ENCODE measurements at regions not wholly inside any gene's neighbourhood (a gene's known extent, or its start where the extent isn't known, plus 50 kb on each side); places are given as distances from the start of the nearest gene placed in this dataset.

DNA sequence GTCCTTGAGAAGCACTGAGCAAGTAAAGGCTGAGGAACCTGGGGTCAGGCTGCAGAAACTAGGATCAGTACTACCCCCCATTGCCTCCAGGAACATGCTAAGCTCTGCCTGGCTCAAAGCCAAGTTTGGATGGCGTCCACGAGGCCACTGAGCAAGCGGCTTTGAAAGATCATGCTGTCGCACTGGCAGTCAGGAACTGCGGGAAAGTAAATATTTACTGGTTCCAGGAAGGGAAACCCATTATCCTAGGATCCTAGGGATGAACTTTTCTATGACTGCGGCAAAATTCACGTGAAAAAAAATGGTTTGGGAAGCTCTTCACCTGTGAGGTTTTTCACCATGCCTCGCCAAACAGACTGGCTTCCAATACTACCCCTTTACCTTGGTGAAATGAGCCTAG, 75.3 kb upstream of the PJA2 start:
- TF ChIP-seq POLR2A (IDR thresholded peaks at IDR 0.05; ENCODE audit: low read depth, low read length): no peak
- TF ChIP-seq POLR2AphosphoS5 (IDR thresholded peaks at IDR 0.05; ENCODE audit: low read depth, low read length): no peak
- no peak for TF ChIP-seq POU2F2 (IDR thresholded peaks at IDR 0.05; ENCODE audit: low read depth, low read length)
- TF ChIP-seq TAF1 (IDR thresholded peaks at IDR 0.05; ENCODE audit: low read depth, low read length): no peak
- no peak for TF ChIP-seq SPI1 (IDR thresholded peaks at IDR 0.05; ENCODE audit: low read depth, low read length)
- TF ChIP-seq PAX5 (IDR thresholded peaks at IDR 0.05; ENCODE audit: insufficient read depth, low read length, severe bottlenecking): no peak

DNA sequence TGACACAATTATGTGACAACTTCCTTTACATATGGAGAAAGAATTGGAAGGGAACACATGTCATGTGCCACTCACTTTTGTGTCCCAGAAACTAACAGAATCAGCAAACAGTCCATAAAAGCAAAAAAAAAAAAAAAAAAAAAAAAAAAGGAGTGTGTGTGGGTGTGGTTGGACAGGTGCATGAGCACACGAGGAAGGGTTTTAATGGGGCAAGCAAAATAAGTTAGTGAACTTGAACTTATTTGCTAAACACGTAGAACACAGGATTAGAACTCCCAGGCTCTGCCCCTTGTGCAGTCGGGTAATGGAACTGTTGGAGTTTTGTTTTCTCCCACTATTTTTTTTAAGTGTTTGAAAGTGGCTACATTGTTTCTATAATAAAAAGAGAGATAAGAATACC, 74.8 kb upstream of the PJA2 start:
- no peak for FAIRE-seq

More for the DNA sequence above, 75.3 kb upstream of the PJA2 start:
- FAIRE-seq (no peak), DNase-seq (ENCODE audit: insufficient read length, low spot score) (no peak)

DNA sequence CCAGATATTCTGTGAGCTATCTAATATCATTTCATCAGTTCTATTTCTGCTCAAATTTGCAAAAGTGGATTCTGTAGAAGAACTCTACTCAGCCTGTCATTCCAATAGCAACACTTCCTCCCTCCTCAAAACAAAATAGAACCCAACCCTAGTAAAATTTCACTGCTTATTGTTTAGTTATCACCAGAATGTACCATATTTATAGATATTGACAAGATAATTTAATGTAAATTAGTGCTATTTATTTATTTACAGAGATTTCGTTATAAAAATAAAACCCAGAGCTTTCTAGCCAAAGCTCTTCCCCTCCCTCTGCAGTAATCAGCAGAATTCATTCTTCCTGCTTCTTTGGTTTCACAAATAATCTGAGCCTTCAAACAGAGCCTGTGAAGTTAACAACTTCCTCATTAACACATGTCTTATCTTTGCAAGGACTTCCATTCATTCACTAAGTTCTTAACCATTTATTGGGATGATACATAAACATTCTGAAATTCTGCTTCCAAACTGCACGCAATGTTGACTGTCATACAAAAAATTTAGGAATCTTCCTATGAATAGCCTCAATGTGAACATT, 73.7 kb upstream of the PJA2 start:
- no peak for FAIRE-seq
- TF ChIP-seq PAX5 (IDR thresholded peaks at IDR 0.05; ENCODE audit: insufficient read depth, low read length, severe bottlenecking): no peak
- TF ChIP-seq POLR2A (IDR thresholded peaks at IDR 0.05; ENCODE audit: low read depth, low read length): no peak
- no peak for TF ChIP-seq POU2F2 (IDR thresholded peaks at IDR 0.05; ENCODE audit: low read depth, low read length)
- no peak for TF ChIP-seq POLR2AphosphoS5 (IDR thresholded peaks at IDR 0.05; ENCODE audit: low read depth, low read length)
- TF ChIP-seq SPI1 (IDR thresholded peaks at IDR 0.05; ENCODE audit: low read depth, low read length): no peak
- TF ChIP-seq TAF1 (IDR thresholded peaks at IDR 0.05; ENCODE audit: low read depth, low read length): no peak

More for the DNA sequence above, 74.8 kb upstream of the PJA2 start:
- no peak for TF ChIP-seq POLR2A (IDR thresholded peaks at IDR 0.05; ENCODE audit: low read depth, low read length)
- no peak for TF ChIP-seq POU2F2 (IDR thresholded peaks at IDR 0.05; ENCODE audit: low read depth, low read length)
- no peak for DNase-seq (ENCODE audit: insufficient read length, low spot score)

DNA sequence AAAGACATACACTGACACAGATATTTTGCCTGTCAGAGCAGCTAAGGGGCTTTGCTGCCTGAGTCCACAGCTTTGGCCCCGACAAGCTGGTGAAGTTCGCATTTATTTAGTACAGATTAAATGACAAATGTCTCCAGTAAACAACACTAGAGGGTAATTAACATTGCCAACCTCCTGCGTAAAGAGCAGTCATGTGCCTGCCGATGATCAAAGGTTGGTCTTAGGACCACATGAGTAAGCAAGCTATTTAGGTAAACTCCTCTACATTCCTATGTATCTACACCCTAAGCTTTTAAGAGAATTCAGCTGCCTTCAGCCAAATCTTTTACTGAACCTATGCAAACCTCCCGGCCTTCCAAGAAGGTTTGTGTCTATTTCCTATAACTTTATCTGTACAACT, 73.0 kb upstream of the PJA2 start:
- DNase-seq (ENCODE audit: insufficient read length, low spot score) (no peak), FAIRE-seq (no peak)
- TF ChIP-seq POLR2A (IDR thresholded peaks at IDR 0.05; ENCODE audit: low read depth, low read length) (no peak), SPI1 (IDR thresholded peaks at IDR 0.05; ENCODE audit: low read depth, low read length) (no peak), POLR2AphosphoS5 (IDR thresholded peaks at IDR 0.05; ENCODE audit: low read depth, low read length) (no peak), PAX5 (IDR thresholded peaks at IDR 0.05; ENCODE audit: insufficient read depth, low read length, severe bottlenecking) (no peak), TAF1 (IDR thresholded peaks at IDR 0.05; ENCODE audit: low read depth, low read length) (no peak), POU2F2 (IDR thresholded peaks at IDR 0.05; ENCODE audit: low read depth, low read length) (no peak)

More for the DNA sequence above, 73.7 kb upstream of the PJA2 start:
- DNase-seq (ENCODE audit: insufficient read length, low spot score): no peak

DNA sequence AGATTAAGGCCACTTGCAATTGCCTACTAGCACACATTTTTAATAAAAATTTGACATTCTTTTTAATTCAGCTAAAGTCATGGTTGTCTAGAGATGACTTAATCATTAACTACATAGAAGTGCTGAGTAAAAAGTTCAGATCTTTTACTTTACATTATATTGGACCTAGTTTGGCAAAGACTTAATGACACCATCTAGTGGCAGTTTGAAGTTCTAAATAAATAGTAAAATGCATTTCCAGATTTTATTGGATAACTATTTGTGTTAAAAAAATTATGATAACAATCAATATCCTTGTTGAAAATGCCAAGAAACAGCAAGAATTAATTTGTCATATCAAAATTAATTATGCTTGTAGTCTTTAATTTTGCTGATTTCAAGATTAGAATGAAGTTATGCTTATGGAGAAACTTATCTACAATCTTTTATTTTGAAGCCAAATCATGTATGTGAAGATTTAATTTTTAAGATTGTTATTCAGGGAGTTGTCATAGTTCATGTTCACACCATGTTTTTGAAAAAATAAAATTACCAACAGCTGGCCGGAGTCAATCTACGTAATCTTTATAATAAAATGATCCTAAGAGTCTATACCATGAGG, 69.6 kb upstream of the PJA2 start:
- FAIRE-seq (no peak), DNase-seq (ENCODE audit: insufficient read length, low spot score) (no peak)
- TF ChIP-seq POLR2AphosphoS5 (IDR thresholded peaks at IDR 0.05; ENCODE audit: low read depth, low read length) (no peak), POLR2A (IDR thresholded peaks at IDR 0.05; ENCODE audit: low read depth, low read length) (no peak), POU2F2 (IDR thresholded peaks at IDR 0.05; ENCODE audit: low read depth, low read length) (no peak), TAF1 (IDR thresholded peaks at IDR 0.05; ENCODE audit: low read depth, low read length) (no peak), SPI1 (IDR thresholded peaks at IDR 0.05; ENCODE audit: low read depth, low read length) (no peak), PAX5 (IDR thresholded peaks at IDR 0.05; ENCODE audit: insufficient read depth, low read length, severe bottlenecking) (no peak)

DNA sequence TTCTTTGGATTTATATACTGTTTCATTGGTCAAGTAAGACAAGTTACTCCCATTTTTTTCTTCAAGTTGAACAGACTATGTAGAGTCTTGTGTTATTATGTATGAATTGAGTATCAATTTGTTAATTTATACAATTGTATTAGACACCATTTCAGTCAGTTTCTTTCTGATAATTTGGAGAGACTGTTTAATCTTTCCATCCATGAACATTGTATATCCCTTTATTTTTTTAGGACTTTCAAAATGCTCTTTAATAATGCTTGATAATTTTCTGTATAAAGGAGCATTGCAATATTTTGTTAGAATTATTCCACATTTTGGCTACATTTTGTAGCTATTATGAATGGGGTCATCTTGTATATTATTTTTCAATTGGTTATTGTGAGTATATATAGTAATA, 69.1 kb upstream of the PJA2 start:
- FAIRE-seq (no peak), DNase-seq (ENCODE audit: insufficient read length, low spot score) (no peak)
- TF ChIP-seq POLR2AphosphoS5 (IDR thresholded peaks at IDR 0.05; ENCODE audit: low read depth, low read length): no peak
- no peak for TF ChIP-seq SPI1 (IDR thresholded peaks at IDR 0.05; ENCODE audit: low read depth, low read length)
- no peak for TF ChIP-seq POLR2A (IDR thresholded peaks at IDR 0.05; ENCODE audit: low read depth, low read length)
- no peak for TF ChIP-seq POU2F2 (IDR thresholded peaks at IDR 0.05; ENCODE audit: low read depth, low read length)
- no peak for TF ChIP-seq TAF1 (IDR thresholded peaks at IDR 0.05; ENCODE audit: low read depth, low read length)
- no peak for TF ChIP-seq PAX5 (IDR thresholded peaks at IDR 0.05; ENCODE audit: insufficient read depth, low read length, severe bottlenecking)

DNA sequence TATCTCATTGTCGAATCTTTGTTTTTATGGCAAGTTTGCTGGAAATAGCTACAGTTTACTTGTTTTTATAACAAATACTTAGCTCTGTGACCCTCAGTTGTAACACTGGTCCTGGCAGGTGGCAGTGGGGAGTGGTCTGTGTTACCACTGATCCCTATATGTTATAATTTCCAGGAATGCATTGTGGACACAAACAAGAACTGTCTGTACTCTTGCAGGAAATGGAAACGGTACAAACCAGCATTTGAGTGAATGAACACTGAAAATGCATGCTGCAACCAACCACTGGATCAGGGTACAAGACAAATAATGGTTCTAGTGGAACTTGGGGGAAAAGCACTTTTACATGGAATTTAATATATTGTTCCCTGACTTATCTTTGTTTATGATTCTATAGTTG, 66.5 kb upstream of the PJA2 start:
- no peak for DNase-seq (ENCODE audit: insufficient read length, low spot score)
- no peak for TF ChIP-seq PAX5 (IDR thresholded peaks at IDR 0.05; ENCODE audit: insufficient read depth, low read length, severe bottlenecking)
- TF ChIP-seq POU2F2 (IDR thresholded peaks at IDR 0.05; ENCODE audit: low read depth, low read length): no peak
- no peak for TF ChIP-seq SPI1 (IDR thresholded peaks at IDR 0.05; ENCODE audit: low read depth, low read length)
- FAIRE-seq: no peak

DNA sequence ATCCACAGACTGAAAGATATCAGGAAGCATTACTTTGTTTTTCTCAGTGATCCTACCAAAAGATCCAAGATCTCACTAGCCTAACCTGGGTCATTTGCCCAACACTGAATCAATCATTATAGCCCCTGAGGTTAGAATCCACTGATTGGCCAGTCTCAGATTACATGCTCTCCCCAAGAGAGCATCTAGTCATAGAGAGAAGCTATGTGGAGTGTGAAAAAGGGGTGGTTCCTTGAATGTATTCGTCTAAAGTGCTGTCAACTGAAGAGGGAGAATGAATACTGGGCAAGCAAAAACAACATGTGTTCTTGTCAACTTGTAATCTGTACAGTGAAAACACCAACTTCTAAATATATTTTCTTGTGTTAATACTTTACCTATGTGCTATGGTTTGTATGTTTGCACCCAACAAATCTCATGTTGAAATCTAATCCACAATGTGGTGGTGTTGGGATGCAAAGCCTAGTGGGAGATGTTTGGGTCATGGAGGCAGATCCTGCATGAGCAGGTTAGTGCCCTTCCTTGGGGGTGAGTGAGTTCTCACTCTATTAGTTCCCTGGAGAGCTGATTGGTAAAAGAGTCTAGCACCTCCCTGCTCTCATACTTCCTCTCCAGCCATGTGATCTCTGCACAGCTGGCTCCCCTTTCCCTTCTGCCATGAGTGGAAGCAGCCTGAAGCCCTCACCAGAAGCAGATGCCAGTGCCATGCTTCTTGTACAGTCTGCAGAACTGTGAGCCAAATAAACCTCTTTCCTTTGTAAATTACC, 60.3 kb upstream of the PJA2 start:
- no peak for DNase-seq (ENCODE audit: insufficient read length, low spot score)
- TF ChIP-seq SPI1 (IDR thresholded peaks at IDR 0.05; ENCODE audit: low read depth, low read length): no peak
- no peak for FAIRE-seq

DNA sequence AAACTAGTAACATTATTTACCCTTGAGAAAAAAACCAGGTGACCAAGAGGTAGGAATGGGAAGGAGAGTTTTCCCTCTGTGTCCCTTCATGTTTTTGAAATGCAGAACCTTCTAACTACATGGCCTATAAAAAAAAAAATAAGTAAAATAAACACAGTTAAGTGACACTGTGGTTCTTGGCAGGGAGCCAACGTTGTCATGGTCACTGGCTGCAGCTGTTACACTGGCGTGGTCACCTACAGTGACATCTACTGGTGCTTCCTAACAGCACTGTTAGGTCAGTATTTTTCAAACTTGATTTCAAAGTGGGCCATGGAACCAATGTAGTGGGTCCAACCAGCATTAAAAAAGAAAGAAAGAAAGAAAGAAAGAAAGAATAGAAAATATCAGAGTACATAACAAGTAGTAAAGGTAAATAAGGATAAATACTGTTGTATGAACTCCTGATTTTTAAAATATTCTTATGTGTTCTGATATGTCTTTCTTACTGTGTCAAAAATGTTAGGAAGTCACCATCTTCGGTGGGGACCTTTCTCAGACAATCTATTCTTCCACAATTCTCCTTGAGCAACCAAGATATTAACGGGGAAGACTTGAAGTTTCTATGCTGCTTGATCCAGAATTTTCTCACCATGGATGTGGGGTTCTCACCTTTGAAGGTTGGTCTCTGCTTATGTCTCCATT, 59.1 kb upstream of the PJA2 start:
- DNase-seq (ENCODE audit: insufficient read length, low spot score): peak; percentile 19
- TF ChIP-seq PAX5 (IDR thresholded peaks at IDR 0.05; ENCODE audit: insufficient read depth, low read length, severe bottlenecking) (peak; percentile 79), POLR2AphosphoS5 (IDR thresholded peaks at IDR 0.05; ENCODE audit: low read depth, low read length) (no peak)
- FAIRE-seq: peak; percentile 99

DNA sequence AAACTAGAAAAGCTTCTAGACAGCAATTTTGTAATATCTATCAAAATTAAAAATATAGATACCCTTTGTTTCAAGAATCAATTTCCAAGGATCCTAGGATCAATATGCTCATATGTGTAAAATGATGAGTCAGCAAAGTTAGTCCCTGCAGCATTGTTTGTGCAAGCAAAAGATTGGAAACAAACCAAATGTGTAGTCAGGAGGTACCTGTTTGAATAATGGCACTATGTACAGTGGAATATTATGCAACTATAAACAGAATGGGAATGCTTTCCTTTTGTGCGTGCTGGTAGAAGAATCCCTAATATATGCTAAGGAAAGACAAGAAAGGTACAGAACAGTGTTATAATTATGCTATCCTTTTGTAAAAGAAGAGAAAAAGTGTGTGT, 58.5 kb upstream of the PJA2 start:
- FAIRE-seq (no peak), DNase-seq (ENCODE audit: insufficient read length, low spot score) (no peak)
- no peak for TF ChIP-seq POU2F2 (IDR thresholded peaks at IDR 0.05; ENCODE audit: low read depth, low read length)
- TF ChIP-seq SPI1 (IDR thresholded peaks at IDR 0.05; ENCODE audit: low read depth, low read length): no peak
- no peak for TF ChIP-seq TAF1 (IDR thresholded peaks at IDR 0.05; ENCODE audit: low read depth, low read length)
- no peak for TF ChIP-seq PAX5 (IDR thresholded peaks at IDR 0.05; ENCODE audit: insufficient read depth, low read length, severe bottlenecking)
- TF ChIP-seq POLR2AphosphoS5 (IDR thresholded peaks at IDR 0.05; ENCODE audit: low read depth, low read length): no peak
- TF ChIP-seq POLR2A (IDR thresholded peaks at IDR 0.05; ENCODE audit: low read depth, low read length): no peak
